ENCODE measurements at regions not wholly inside any gene's neighbourhood (a gene's known extent, or its start where the extent isn't known, plus 50 kb on each side); places are given as distances from the start of the nearest gene placed in this dataset.

GRCh38 chr12:5247144-5247543 lies 184.8 kb upstream of the NTF3 start:
- Histone ChIP-seq H3K36me3 (no peaks in the 10 kb centered on the region), H3K4me1 (no peaks in the 10 kb centered on the region), H3K27me3 (no peaks in the 10 kb centered on the region), H3K4me3 (no peak overlapping the region), H3K9me3 (no peaks in the 10 kb centered on the region), H3K27ac (no peak overlapping the region)
- no peak for ATAC-seq
- WGBS, 2 donors (ENCODE audit: low coverage in 1 of 2), result 87% methylated on average over 3 of the region's 3 CpGs; no CpG with 5 or more reads in 1 of the 2 donors
- TF ChIP-seq POLR2AphosphoS5 (IDR thresholded peaks at IDR 0.05) (no peak), POLR2A (IDR thresholded peaks at IDR 0.05) (no peak), CTCF (IDR thresholded peaks at IDR 0.05) (no peak), EP300 (IDR thresholded peaks at IDR 0.05) (no peak)

GRCh38 chr12:5248230-5248629 lies 183.7 kb upstream of the NTF3 start:
- H3K36me3 ChIP-seq, result no peaks in the 10 kb centered on the region
- H3K27me3 ChIP-seq, result no peaks in the 10 kb centered on the region
- H3K27ac ChIP-seq, result no peak overlapping the region
- H3K9me3 ChIP-seq, result no peaks in the 10 kb centered on the region
- no peaks in the 10 kb centered on the region for H3K4me1 ChIP-seq
- TF ChIP-seq EP300 (IDR thresholded peaks at IDR 0.05) (no peak), POLR2AphosphoS5 (IDR thresholded peaks at IDR 0.05) (no peak), CTCF (IDR thresholded peaks at IDR 0.05) (no peak), POLR2A (IDR thresholded peaks at IDR 0.05) (no peak)
- H3K4me3 ChIP-seq, result no peak overlapping the region
- 79 to 81% methylated on average over 3 of the region's 3 CpGs for WGBS, 2 donors (ENCODE audit: low coverage in 1 of 2)
- ATAC-seq, result no peak

GRCh38 chr12:5248999-5249526 lies 182.8 kb upstream of the NTF3 start:
- no peak for ATAC-seq
- TF ChIP-seq EP300 (IDR thresholded peaks at IDR 0.05), result no peak
- Histone ChIP-seq H3K27me3 (no peaks in the 10 kb centered on the region), H3K4me3 (no peak overlapping the region), H3K4me1 (no peaks in the 10 kb centered on the region), H3K27ac (no peak overlapping the region), H3K9me3 (no peaks in the 10 kb centered on the region), H3K36me3 (no peaks in the 10 kb centered on the region)
- 64 to 67% methylated on average over 8 of the region's 8 CpGs for WGBS, 2 donors (ENCODE audit: low coverage in 1 of 2)

GRCh38 chr12:5251092-5251491 lies 180.8 kb upstream of the NTF3 start:
- TF ChIP-seq POLR2A (IDR thresholded peaks at IDR 0.05), result no peak
- Histone ChIP-seq H3K9me3 (no peaks in the 10 kb centered on the region), H3K4me1 (no peaks in the 10 kb centered on the region), H3K4me3 (no peak overlapping the region), H3K27ac (no peak overlapping the region), H3K36me3 (no peaks in the 10 kb centered on the region), H3K27me3 (no peaks in the 10 kb centered on the region)
- ATAC-seq, result no peak
- 62 to 85% methylated on average over 6 of the region's 6 CpGs for WGBS, 2 donors (ENCODE audit: low coverage in 1 of 2)

- ATAC-seq, result no peak
- no peak overlapping the region for H3K27ac ChIP-seq
- no peaks in the 10 kb centered on the region for H3K27me3 ChIP-seq
- H3K36me3 ChIP-seq, result no peaks in the 10 kb centered on the region
- no peak overlapping the region for H3K4me3 ChIP-seq
- H3K4me1 ChIP-seq, result no peaks in the 10 kb centered on the region
- 73 to 76% methylated on average over 6 of the region's 6 CpGs for WGBS, 2 donors (ENCODE audit: low coverage in 1 of 2)
- no peaks in the 10 kb centered on the region for H3K9me3 ChIP-seq
- TF ChIP-seq EP300 (IDR thresholded peaks at IDR 0.05) (no peak), POLR2A (IDR thresholded peaks at IDR 0.05) (no peak), CTCF (IDR thresholded peaks at IDR 0.05) (no peak), POLR2AphosphoS5 (IDR thresholded peaks at IDR 0.05) (no peak)
These were observed 180.1 kb upstream of the NTF3 start for GRCh38 chr12:5251786-5252185.

- TF ChIP-seq POLR2A (IDR thresholded peaks at IDR 0.05) (no peak), POLR2AphosphoS5 (IDR thresholded peaks at IDR 0.05) (no peak), CTCF (IDR thresholded peaks at IDR 0.05) (no peak)
- Histone ChIP-seq H3K27ac (no peak overlapping the region), H3K4me3 (no peak overlapping the region), H3K9me3 (no peaks in the 10 kb centered on the region), H3K4me1 (no peaks in the 10 kb centered on the region), H3K27me3 (no peaks in the 10 kb centered on the region), H3K36me3 (no peaks in the 10 kb centered on the region)
- 84 to 89% methylated on average over 3 to 4 of the region's 4 CpGs for WGBS, 2 donors (ENCODE audit: low coverage in 1 of 2)
- no peak for ATAC-seq
These were observed 177.2 kb upstream of the NTF3 start for GRCh38 chr12:5254703-5255102.

All from gastroesophageal sphincter (tissue), 4 donors.